ENCODE measurements at regions not wholly inside any gene's neighbourhood (a gene's known extent, or its start where the extent isn't known, plus 50 kb on each side); places are given as distances from the start of the nearest gene placed in this dataset.

- TF ChIP-seq, protein P1, sequence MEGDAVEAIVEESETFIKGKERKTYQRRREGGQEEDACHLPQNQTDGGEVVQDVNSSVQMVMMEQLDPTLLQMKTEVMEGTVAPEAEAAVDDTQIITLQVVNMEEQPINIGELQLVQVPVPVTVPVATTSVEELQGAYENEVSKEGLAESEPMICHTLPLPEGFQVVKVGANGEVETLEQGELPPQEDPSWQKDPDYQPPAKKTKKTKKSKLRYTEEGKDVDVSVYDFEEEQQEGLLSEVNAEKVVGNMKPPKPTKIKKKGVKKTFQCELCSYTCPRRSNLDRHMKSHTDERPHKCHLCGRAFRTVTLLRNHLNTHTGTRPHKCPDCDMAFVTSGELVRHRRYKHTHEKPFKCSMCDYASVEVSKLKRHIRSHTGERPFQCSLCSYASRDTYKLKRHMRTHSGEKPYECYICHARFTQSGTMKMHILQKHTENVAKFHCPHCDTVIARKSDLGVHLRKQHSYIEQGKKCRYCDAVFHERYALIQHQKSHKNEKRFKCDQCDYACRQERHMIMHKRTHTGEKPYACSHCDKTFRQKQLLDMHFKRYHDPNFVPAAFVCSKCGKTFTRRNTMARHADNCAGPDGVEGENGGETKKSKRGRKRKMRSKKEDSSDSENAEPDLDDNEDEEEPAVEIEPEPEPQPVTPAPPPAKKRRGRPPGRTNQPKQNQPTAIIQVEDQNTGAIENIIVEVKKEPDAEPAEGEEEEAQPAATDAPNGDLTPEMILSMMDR (IDR thresholded peaks at IDR 0.05): no peak
- no peak for TF ChIP-seq POLR2A (IDR thresholded peaks at IDR 0.05)
- TF ChIP-seq POLR2AphosphoS5 (IDR thresholded peaks at IDR 0.05): no peak
These were observed 91.0 kb downstream of the TBXT start for GRCh38 chr6:166076625-166077024.
